ENCODE measurements at regions not wholly inside any gene's neighbourhood (a gene's known extent, or its start where the extent isn't known, plus 50 kb on each side); places are given as distances from the start of the nearest gene placed in this dataset.
A peak's percentile ranks its signal among the peaks of the same experiment; 100 is the strongest.

DNA sequence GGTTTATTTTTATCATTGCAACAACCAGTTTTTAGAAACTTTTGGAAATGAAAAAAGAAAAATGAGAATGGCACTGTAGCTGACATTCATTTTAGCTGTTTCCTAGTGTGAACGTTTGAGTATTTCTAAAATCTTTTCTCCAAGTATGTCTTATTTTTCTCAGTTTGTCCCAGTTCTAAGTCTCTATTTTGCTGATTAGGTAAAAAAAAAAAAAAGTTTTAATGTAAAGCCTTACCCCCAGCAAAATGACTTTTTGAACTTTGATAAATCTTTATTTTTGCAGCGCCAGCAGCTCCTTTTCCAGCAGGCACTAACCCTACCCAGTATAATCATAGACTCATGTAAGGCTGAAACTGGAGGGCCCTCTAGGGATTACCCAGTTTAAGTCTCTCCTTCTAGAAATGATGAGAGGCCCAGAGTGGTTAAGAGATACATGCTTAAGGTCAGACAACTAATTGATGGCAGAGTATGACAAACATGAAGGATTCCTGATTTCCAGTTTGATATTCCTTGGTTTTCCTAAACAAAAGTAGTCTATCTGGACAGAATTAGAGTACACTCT is 84.3 kb upstream of the SLC4A4 start:
- Histone ChIP-seq H3K27me3 (no peaks in the 10 kb centered on the region), H3K9me3 (no peaks in the 10 kb centered on the region), H3K4me3 (peak overlapping the region in 3 of 12 donors; percentile 13 to 21 (median 20)), H3K36me3 (peaks cover 0 to 4% (median 0%) of the 10 kb centered on the region in 9 donors), H3K27ac (peak overlapping the region in 1 of 12 donors; percentile 29), H3K4me1 (peaks cover 0 to 62% (median 27%) of the 10 kb centered on the region in 12 donors)
- 40 to 71% (median 55%) methylated on average over 2 of the region's 2 CpGs for WGBS, 4 donors
- ATAC-seq (peak; percentile 41 to 66 (median 56)), DNase-seq (no peak)
- intact Hi-C loops (cut with DNase I) = loop anchor here in 2 of 10 donors (5.0 kb wide), 1 partner anchor 67 kb away; no protein-coding TSS in a partner anchor
- TF ChIP-seq POLR2A (IDR thresholded peaks at IDR 0.05) = no peak
- TF ChIP-seq, protein P1, sequence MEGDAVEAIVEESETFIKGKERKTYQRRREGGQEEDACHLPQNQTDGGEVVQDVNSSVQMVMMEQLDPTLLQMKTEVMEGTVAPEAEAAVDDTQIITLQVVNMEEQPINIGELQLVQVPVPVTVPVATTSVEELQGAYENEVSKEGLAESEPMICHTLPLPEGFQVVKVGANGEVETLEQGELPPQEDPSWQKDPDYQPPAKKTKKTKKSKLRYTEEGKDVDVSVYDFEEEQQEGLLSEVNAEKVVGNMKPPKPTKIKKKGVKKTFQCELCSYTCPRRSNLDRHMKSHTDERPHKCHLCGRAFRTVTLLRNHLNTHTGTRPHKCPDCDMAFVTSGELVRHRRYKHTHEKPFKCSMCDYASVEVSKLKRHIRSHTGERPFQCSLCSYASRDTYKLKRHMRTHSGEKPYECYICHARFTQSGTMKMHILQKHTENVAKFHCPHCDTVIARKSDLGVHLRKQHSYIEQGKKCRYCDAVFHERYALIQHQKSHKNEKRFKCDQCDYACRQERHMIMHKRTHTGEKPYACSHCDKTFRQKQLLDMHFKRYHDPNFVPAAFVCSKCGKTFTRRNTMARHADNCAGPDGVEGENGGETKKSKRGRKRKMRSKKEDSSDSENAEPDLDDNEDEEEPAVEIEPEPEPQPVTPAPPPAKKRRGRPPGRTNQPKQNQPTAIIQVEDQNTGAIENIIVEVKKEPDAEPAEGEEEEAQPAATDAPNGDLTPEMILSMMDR (IDR thresholded peaks at IDR 0.05) = peak in 2 of 12 donors; percentile 15 to 26

DNA sequence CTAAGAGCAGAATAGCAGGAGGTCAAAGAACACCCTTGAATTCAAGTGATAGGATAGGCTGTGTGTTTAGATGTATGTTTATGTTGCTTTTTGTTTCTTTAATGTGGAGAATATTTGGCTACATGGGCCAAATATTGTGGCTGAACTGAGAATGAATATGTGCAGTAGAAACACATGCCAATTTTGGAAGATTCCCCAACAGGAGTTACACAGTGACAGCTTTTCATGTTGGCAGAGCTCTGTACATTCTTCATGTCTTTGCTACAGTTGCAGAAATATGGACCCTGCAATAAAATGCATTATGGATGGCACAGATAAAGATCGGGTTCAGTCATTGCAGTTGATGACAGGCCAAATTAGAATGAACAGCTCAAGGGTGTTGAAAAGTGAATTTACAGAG is 82.8 kb upstream of the SLC4A4 start:
- TF ChIP-seq POLR2A (IDR thresholded peaks at IDR 0.05) = no peak
- TF ChIP-seq, protein P1 (IDR thresholded peaks at IDR 0.05) = no peak
- Histone ChIP-seq H3K4me3 (no peak overlapping the region), H3K4me1 (peaks cover 0 to 69% (median 40%) of the 10 kb centered on the region in 12 donors), H3K27ac (no peak overlapping the region), H3K36me3 (peaks cover 0 to 4% (median 0%) of the 10 kb centered on the region in 9 donors), H3K27me3 (no peaks in the 10 kb centered on the region), H3K9me3 (no peaks in the 10 kb centered on the region)
- no peak for DNase-seq
- intact Hi-C loops (cut with DNase I) = loop anchor here in 1 of 10 donors (5.0 kb wide), 1 partner anchor 69 kb away; no protein-coding TSS in a partner anchor
- WGBS, 4 donors = 53 to 59% (median 58%) methylated on average over 1 of the region's 1 CpG
- ATAC-seq = no peak

DNA sequence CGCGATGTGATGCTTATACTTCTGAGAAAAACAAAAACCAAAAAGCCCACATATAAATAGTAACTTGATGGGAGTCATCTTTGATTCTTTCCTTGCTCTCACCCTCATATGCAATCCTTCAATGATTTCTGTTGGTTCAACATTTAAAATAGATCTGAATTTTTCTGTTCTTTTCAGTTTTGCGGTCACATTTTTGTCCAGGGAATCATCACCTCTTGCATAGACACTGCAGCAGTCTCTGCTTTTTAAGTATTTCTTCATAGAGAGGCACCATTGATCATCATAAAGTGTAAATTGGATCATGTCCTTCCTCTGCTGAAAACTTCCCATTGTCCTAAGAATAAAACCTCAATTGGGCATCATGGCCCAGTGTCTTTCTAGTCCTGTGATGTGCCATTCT is 81.1 kb upstream of the SLC4A4 start:
- DNase-seq = no peak
- no peak for TF ChIP-seq POLR2A (IDR thresholded peaks at IDR 0.05)
- no peak for ATAC-seq
- no peak overlapping the region for H3K4me3 ChIP-seq
- H3K4me1 ChIP-seq = peaks cover 0 to 74% (median 49%) of the 10 kb centered on the region in 12 donors
- WGBS, 4 donors = 60 to 75% (median 62%) methylated on average over 3 of the region's 3 CpGs
- no peaks in the 10 kb centered on the region for H3K9me3 ChIP-seq
- no peaks in the 10 kb centered on the region for H3K27me3 ChIP-seq
- H3K36me3 ChIP-seq = peaks cover 0 to 4% (median 0%) of the 10 kb centered on the region in 9 donors
- H3K27ac ChIP-seq = peak overlapping the region in 1 of 12 donors; percentile 88
- intact Hi-C loops (cut with DNase I) = loop anchor here in 1 of 10 donors (5.0 kb wide), 1 partner anchor 70 kb away; no protein-coding TSS in a partner anchor

DNA sequence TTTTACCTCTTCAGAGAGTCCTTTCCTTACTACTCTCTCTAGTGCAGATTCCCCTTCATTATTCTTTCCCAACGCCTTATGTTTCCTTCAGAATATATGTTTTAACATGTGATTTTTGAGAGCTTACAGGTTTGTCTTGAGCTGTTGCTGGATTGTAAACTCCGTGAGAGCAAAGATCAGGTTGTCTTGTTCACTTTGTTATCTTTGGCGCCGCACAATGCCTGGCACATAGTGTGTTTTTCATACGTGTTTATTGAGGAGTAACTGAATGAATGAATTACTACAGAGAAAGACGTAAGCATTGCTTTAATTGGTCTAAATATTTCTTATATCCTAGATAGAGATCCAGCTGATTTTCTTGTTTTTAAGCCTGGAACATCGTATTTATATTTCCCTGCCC is 80.5 kb upstream of the SLC4A4 start:
- H3K4me3 ChIP-seq = no peak overlapping the region
- peaks cover 0 to 4% (median 0%) of the 10 kb centered on the region in 9 donors for H3K36me3 ChIP-seq
- intact Hi-C loops (cut with DNase I) = loop anchor here in 1 of 10 donors (5.0 kb wide), 1 partner anchor 71 kb away; no protein-coding TSS in a partner anchor
- no peaks in the 10 kb centered on the region for H3K27me3 ChIP-seq
- TF ChIP-seq, protein P1 (IDR thresholded peaks at IDR 0.05) = no peak
- TF ChIP-seq POLR2A (IDR thresholded peaks at IDR 0.05) = no peak
- H3K9me3 ChIP-seq = no peaks in the 10 kb centered on the region
- DNase-seq = no peak
- no peak for ATAC-seq
- WGBS, 4 donors = 73 to 83% (median 76%) methylated on average over 7 of the region's 7 CpGs
- peaks cover 0 to 69% (median 46%) of the 10 kb centered on the region in 12 donors for H3K4me1 ChIP-seq
- H3K27ac ChIP-seq = peak overlapping the region in 2 of 12 donors; percentile 85 to 88
